ENCODE measurements at regions not wholly inside any gene's neighbourhood (a gene's known extent, or its start where the extent isn't known, plus 50 kb on each side); places are given as distances from the start of the nearest gene placed in this dataset.

DNA sequence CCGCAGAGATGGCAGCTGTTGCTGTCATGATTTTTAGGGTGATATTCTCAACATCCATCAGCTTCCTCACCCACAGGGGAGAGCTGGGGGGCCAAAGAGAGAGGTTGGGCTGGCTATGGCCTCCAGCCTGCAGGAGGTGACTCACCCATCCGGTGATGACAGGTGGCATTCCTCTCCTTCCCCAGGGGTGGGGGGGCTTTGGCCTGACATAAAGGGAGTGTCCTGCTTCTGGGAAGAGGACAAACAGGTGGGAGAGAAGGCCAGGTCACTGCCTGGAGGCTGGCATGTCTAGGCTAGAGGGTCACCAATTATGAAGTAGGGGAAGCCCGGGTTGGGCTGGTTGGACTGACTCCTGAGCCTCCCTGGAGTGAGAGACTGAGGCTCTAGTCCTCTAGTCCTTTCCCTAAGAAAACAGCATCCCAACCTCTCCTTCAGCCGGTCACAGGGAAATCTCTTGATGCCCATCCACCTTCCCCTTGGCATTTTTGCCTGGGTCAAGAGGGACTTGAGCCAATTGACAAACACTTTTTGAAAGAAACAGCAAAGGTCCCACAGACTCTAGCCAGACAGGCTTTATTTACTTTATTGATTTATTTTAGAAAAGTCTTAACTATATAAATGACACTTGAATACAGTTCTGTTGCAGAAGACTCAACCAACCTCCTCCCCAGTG is 79.8 kb upstream of the ZNF716 start:
- no peak for DNase-seq

GRCh38 chr7:57370739-57371098 is 79.3 kb upstream of the ZNF716 start:
- DNase-seq = no peak

DNA sequence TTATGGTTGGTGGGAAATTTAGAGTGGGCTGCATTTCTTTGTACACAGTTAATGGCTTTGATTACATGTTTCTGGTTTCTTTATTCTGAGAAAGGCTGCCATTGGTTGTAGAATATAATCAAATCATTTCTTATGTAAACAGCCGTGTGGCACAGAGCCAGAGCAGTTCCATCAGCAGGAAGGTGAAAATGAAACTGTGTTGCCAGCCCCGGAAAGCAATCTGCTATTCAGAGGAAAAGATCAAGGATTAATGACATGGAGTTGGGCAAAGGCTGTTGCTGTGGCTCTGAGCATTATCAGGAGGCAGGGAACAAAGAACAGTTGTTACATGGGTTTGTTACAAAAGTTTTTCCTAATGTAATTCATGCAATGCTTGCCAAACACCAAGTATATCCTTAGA is 74.2 kb upstream of the ZNF716 start:
- DNase-seq = no peak

GRCh38 chr7:57381581-57381980 is 68.4 kb upstream of the ZNF716 start:
- no peak for DNase-seq

DNA sequence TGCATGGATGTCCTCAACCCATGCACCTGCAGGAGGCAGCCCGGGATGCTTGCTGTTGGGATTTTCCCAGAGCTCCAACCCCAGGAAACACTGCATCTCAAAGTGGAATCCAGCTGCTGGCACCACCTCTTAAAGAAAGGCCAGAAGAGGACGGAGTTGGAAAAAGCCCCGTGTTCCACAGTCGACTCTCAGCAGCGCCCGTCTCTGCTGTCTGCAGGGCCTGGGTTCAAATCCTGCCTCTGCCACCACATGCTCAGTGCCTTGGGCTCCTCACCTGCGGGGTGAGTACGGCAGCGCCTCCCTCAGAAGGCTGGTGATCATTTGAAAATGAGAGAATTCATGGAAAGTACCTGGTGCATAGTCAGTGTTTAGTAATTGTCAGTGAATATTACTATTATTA is 65.6 kb upstream of the ZNF716 start:
- DNase-seq = no peak

DNA sequence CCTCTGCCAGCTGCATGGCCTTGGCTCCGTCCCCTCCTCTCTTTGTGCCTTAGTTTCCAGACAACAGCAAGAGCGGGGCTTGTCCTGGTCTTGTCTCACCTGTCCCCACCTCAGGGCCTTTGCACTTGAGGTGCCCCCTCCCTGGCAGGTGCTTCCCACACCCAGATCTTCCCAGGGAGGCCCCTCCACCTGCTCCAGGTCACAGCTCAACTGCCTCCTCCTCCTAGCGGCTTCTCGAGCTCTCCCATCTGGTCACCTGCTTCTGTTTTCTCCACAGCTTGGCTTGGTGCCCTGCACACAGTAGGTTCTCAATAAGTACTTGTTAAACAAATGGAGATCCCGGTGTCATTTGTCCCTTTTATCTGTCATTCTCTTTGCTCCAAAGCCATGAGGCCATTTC is 64.3 kb upstream of the ZNF716 start:
- DNase-seq = no peak

GRCh38 chr7:57388761-57389160 is 61.2 kb upstream of the ZNF716 start:
- DNase-seq = no peak

GRCh38 chr7:57398548-57398947 is 51.4 kb upstream of the ZNF716 start:
- no peak for DNase-seq

DNA sequence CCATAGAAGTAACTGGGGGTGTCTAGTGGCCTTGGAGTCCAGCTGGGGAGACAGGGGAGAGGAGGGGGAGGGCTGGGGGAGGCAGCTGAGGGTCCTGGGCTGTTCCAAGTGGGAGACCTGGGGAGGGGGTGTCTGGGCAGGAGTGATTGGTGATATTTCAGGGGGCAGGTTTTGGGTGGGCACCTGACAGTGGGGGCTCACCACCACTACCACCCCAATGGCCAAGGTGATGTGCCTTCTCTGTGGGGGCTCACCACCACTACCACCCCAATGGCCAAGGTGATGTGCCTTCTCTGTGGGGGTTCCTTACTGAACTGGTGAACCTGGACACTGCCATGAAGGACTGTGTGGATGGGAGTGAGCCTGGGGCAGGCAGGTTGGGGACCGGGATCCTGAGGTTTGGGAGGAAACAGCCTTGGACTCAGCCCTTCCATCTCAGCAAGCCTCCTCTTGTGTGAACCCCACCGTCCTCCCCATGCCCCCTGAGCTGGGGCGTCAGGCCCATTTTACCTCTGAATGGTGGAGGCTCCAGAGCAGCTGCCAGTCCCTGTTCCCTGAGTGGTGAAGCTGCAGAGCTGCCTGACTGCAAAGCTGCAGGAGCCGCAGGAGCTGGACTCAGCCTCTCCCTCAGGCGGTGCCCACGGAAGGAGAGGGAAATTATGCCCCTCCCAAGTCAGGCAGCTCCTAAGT is 50.6 kb upstream of the ZNF716 start:
- DNase-seq = no peak

GRCh38 chr7:57399972-57400371 is 50.0 kb upstream of the ZNF716 start:
- no peak for DNase-seq

Data from C1 segment of cervical spinal cord (tissue), 14 donors.